ENCODE measurements at regions not wholly inside any gene's neighbourhood (a gene's known extent, or its start where the extent isn't known, plus 50 kb on each side); places are given as distances from the start of the nearest gene placed in this dataset.

- H3K9me3 Mint-ChIP-seq = no peaks in the 10 kb centered on the region
- ChIA-PET CTCF (no interaction called here), POLR2A (no interaction called here)
- TF ChIP-seq CTCF (IDR thresholded peaks at IDR 0.05) = no peak
- H3K4me1 Mint-ChIP-seq (ENCODE audit: low read depth) = no peaks in the 10 kb centered on the region
- ATAC-seq (no peak), DNase-seq (no peak)
- H3K27ac Mint-ChIP-seq = no peak overlapping the region
- no peaks in the 10 kb centered on the region for H3K27me3 Mint-ChIP-seq
- no peaks in the 10 kb centered on the region for H3K36me3 Mint-ChIP-seq (ENCODE audit: low read depth)
- H3K4me3 Mint-ChIP-seq = no peak overlapping the region
- intact Hi-C loops (cut with micrococcal nuclease) = no loop called here
Measured at GRCh38 chr1:177334903-177335302, 164.1 kb downstream of the BRINP2 start.

GRCh38 chr1:177333936-177334595 lies 163.3 kb downstream of the BRINP2 start:
- Mint-ChIP-seq H3K9me3 (no peaks in the 10 kb centered on the region), H3K36me3 (ENCODE audit: low read depth) (no peaks in the 10 kb centered on the region), H3K27ac (no peak overlapping the region), H3K4me1 (ENCODE audit: low read depth) (no peaks in the 10 kb centered on the region), H3K4me3 (no peak overlapping the region), H3K27me3 (no peaks in the 10 kb centered on the region)
- TF ChIP-seq CTCF (IDR thresholded peaks at IDR 0.05) = no peak
- DNase-seq (no peak), ATAC-seq (no peak)
- ChIA-PET CTCF (no interaction called here), POLR2A (no interaction called here)
- intact Hi-C loops (cut with micrococcal nuclease) = no loop called here

All from activated CD8-positive, alpha-beta T cell treated with anti-CD3 and anti-CD28 coated beads for 36 hours (primary cell).